SU-DHL-6 (cell line): ENCODE measurements at regions not wholly inside any gene's neighbourhood (a gene's known extent, or its start where the extent isn't known, plus 50 kb on each side); places are given as distances from the start of the nearest gene placed in this dataset.

ENCODE experiments used
- H2AFZ ChIP-seq: fragments of 200-600 bp; sonication (generic); 2 replicates; pipeline ENCODE4 v1.6.1; 2014; ENCODE audit warnings: low read depth, mild to moderate bottlenecking, moderate library complexity, mixed read lengths, antibody characterized with exemption, low read length; ENCODE audit not compliant: severe bottlenecking
- H3F3A ChIP-seq: fragments of 200-600 bp; shearing (Covaris generic); 2 replicates; pipeline ENCODE4 v1.6.0; 2016; ENCODE audit warnings: antibody characterized with exemption, mild to moderate bottlenecking; ENCODE audit not compliant: insufficient read depth
- H3K27ac ChIP-seq: fragments of 200-600 bp; sonication (generic); 2 replicates; pipeline ENCODE4 v1.5.1; 2016; ENCODE audit warnings: low read depth, mild to moderate bottlenecking, low read length, moderate library complexity, mixed read lengths
- H3K27me3 ChIP-seq: fragments of 200-600 bp; sonication (generic), shearing (Covaris generic); 2 replicates; pipeline ENCODE4 v1.6.0; 2014; ENCODE audit warnings: mild to moderate bottlenecking, low read length
- H3K36me3 ChIP-seq: fragments of 200-600 bp; sonication (generic); 2 replicates; pipeline ENCODE4 v1.6.1; 2014; ENCODE audit warnings: mild to moderate bottlenecking, low read length, mixed read lengths
- H3K4me2 ChIP-seq: fragments of 300-600, 200-600 bp; shearing (Covaris generic), sonication (generic); 2 replicates; pipeline ENCODE4 v1.6.0; 2014; ENCODE audit warnings: low read length, low read depth, mild to moderate bottlenecking; ENCODE audit not compliant: poor library complexity, severe bottlenecking
- H3K4me3 ChIP-seq: fragments of 200-600 bp; sonication (generic); 2 replicates; pipeline ENCODE4 v1.5.1; 2014; ENCODE audit warnings: antibody characterized with exemption, low read length, mild to moderate bottlenecking, mixed read lengths; ENCODE audit not compliant: insufficient read depth, poor library complexity, severe bottlenecking
- H3K79me2 ChIP-seq: fragments of 200-600 bp; sonication (generic); 2 replicates; pipeline ENCODE4 v1.6.1; 2014; ENCODE audit warnings: mild to moderate bottlenecking, low read length, moderate library complexity; ENCODE audit not compliant: insufficient read depth
- H3K9ac ChIP-seq: fragments of 200-600 bp; sonication (generic); 2 replicates; pipeline ENCODE4 v1.7.0; 2014; ENCODE audit warnings: mild to moderate bottlenecking, low read length
- H3K9me2 ChIP-seq: fragments of 200-600 bp; sonication (generic); replicated peaks from 2 replicates; pipeline ENCODE4 v1.6.1; 2014; ENCODE audit warnings: low read length; ENCODE audit not compliant: insufficient read depth
- H3K9me3 ChIP-seq: fragments of 200-600 bp; sonication (generic); 2 replicates; pipeline ENCODE4 v1.6.1; 2014; ENCODE audit warnings: low read length, mixed read lengths; ENCODE audit not compliant: insufficient read depth
- H4K20me1 ChIP-seq: fragments of 200-600 bp; sonication (generic); 2 replicates; pipeline ENCODE4 v1.6.1; 2014; ENCODE audit warnings: low read depth, mild to moderate bottlenecking, antibody characterized with exemption, low read length, moderate library complexity, mixed read lengths
- EZH2phosphoT487 ChIP-seq: fragments of 200-600 bp; sonication (generic), shearing (Covaris generic); conservative IDR thresholded peaks from 2 replicates; pipeline ENCODE4 v1.6.1; 2018; ENCODE audit warnings: mild to moderate bottlenecking, antibody characterized with exemption, low read length, moderate library complexity, mixed read lengths
- TF ChIP-seq, protein P1 (sequence below): fragments of 200-600 bp; sonication (generic); IDR thresholded peaks from one replicate; pipeline ENCODE4 v1.5.1; 2017; ENCODE audit warnings: antibody characterized with exemption, mild to moderate bottlenecking, low read length, moderate library complexity; ENCODE audit not compliant: insufficient read depth, poor library complexity, severe bottlenecking

DNA sequence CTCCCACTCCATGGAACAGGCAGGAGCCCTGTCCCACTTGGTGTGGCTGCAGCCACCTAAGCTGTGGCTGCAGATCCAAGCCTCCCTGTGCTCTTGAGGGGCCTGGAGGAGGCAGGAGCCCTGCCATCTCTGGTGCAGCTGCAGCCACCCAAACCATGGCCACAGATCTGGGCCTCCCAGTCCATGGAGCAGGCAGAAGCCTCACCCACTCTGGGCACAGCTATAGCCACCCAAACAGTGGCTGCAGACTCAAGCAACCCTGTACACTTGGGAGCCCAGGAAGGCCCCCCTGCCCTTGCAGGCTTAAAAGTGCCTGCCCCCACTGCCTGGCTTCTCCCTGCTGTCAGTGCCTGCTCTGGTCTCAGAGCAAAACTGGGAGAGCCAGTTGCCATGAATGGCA lies 320.3 kb downstream of the RFPL4B start:
- no peak overlapping the region for H3K27ac ChIP-seq
- no peaks in the 10 kb centered on the region for H3F3A ChIP-seq
- no peaks in the 10 kb centered on the region for H3K27me3 ChIP-seq
- H3K9me2 ChIP-seq: no peaks in the 10 kb centered on the region
- H3K36me3 ChIP-seq: no peaks in the 10 kb centered on the region
- no peaks in the 10 kb centered on the region for H3K79me2 ChIP-seq
- H4K20me1 ChIP-seq: no peaks in the 10 kb centered on the region
- H3K4me2 ChIP-seq: no peak overlapping the region
- no peaks in the 10 kb centered on the region for H3K9me3 ChIP-seq
- H3K9ac ChIP-seq: no peak overlapping the region
- TF ChIP-seq, protein P1, sequence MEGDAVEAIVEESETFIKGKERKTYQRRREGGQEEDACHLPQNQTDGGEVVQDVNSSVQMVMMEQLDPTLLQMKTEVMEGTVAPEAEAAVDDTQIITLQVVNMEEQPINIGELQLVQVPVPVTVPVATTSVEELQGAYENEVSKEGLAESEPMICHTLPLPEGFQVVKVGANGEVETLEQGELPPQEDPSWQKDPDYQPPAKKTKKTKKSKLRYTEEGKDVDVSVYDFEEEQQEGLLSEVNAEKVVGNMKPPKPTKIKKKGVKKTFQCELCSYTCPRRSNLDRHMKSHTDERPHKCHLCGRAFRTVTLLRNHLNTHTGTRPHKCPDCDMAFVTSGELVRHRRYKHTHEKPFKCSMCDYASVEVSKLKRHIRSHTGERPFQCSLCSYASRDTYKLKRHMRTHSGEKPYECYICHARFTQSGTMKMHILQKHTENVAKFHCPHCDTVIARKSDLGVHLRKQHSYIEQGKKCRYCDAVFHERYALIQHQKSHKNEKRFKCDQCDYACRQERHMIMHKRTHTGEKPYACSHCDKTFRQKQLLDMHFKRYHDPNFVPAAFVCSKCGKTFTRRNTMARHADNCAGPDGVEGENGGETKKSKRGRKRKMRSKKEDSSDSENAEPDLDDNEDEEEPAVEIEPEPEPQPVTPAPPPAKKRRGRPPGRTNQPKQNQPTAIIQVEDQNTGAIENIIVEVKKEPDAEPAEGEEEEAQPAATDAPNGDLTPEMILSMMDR: no peak
- no peak for TF ChIP-seq EZH2phosphoT487
- H2AFZ ChIP-seq: no peak overlapping the region
- H3K4me3 ChIP-seq: no peak overlapping the region

DNA sequence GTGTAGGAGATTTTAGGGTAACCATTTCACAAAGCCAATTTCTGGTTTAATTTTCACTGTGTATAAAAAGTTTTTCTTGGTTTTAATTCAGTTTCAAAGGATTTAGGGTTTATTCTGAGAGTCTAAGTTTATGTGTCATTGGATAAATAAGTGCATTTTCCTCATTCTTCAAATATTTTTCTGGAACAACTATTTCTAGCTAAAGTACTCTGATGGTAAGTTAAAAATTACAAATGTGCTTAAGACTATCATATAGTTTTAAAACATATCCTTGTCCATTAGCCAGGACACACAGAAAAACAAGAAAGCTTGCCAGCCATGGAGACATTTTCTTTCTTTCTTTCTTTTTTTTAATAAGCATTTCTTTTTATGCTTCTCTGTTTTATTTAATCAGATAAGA lies 333.0 kb downstream of the RFPL4B start:
- Histone ChIP-seq H3K9ac (no peak overlapping the region), H4K20me1 (no peaks in the 10 kb centered on the region), H3F3A (no peaks in the 10 kb centered on the region), H3K27me3 (no peaks in the 10 kb centered on the region), H3K9me3 (no peaks in the 10 kb centered on the region), H3K4me3 (no peak overlapping the region), H3K9me2 (no peaks in the 10 kb centered on the region), H3K79me2 (no peaks in the 10 kb centered on the region), H3K4me2 (no peak overlapping the region), H3K36me3 (no peaks in the 10 kb centered on the region), H2AFZ (no peak overlapping the region), H3K27ac (no peak overlapping the region)
- TF ChIP-seq, protein P1: no peak
- TF ChIP-seq EZH2phosphoT487: no peak

DNA sequence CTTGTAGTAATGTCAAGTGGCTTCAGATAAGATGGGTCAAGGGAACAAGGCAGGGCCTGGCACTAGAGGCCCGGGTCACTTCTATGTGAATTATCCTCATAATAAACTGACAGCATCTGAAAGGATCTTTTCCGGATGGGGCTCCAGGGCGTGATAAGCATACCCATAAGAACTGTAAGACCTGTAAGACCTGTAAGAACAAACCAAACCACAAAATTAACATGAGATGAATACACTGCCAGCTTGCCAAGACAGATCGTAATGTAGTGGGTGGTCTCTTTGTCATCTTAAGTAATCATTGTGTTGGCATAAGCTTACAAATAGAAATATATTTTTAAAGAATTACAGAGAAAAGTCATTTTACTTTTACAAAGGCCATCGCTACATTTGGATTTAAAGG lies 334.9 kb downstream of the RFPL4B start:
- H3K9me2 ChIP-seq: no peaks in the 10 kb centered on the region
- no peak overlapping the region for H3K9ac ChIP-seq
- no peak overlapping the region for H3K4me3 ChIP-seq
- no peaks in the 10 kb centered on the region for H3K9me3 ChIP-seq
- H3F3A ChIP-seq: no peaks in the 10 kb centered on the region
- H3K79me2 ChIP-seq: no peaks in the 10 kb centered on the region
- H2AFZ ChIP-seq: no peak overlapping the region
- no peaks in the 10 kb centered on the region for H4K20me1 ChIP-seq
- H3K27me3 ChIP-seq: no peaks in the 10 kb centered on the region
- TF ChIP-seq, protein P1: no peak
- no peak for TF ChIP-seq EZH2phosphoT487
- no peak overlapping the region for H3K4me2 ChIP-seq
- H3K36me3 ChIP-seq: no peaks in the 10 kb centered on the region
- no peak overlapping the region for H3K27ac ChIP-seq
